HL-60 (cell line): ENCODE measurements at regions not wholly inside any gene's neighbourhood (a gene's known extent, or its start where the extent isn't known, plus 50 kb on each side); places are given as distances from the start of the nearest gene placed in this dataset.

Experiments
- DNase-seq, 2 experiments: peaks; one replicate each; pipeline ENCODE4 v3.0.0-alpha.2; 2010 to 2020; ENCODE audit warnings: low read depth in 1 of 2, low spot score in 1 of 2
- H3K27ac ChIP-seq: fragments of 250-450 bp; sonication (Bioruptor Pico); replicated peaks from 2 replicates; pipeline ENCODE4 v1.5.1; 2020; ENCODE audit warnings: mild to moderate bottlenecking, moderate library complexity
- H3K27me3 ChIP-seq: fragments of 250-450 bp; sonication (Bioruptor Pico); 2 replicates; pipeline ENCODE4 v1.5.1; 2021; ENCODE audit warnings: mild to moderate bottlenecking, moderate library complexity; ENCODE audit not compliant: insufficient read depth, poor library complexity, severe bottlenecking
- H3K4me3 ChIP-seq: replicated peaks from 2 replicates; pipeline ENCODE4 v1.5.1; 2011; ENCODE audit warnings: mild to moderate bottlenecking, control low read depth, low read length; ENCODE audit not compliant: insufficient read depth
- GABPA ChIP-seq: IDR thresholded peaks from 2 replicates; pipeline ENCODE4 v1.6.1; 2012; ENCODE audit warnings: low read depth
- POLR2AphosphoS5 ChIP-seq: IDR thresholded peaks from 2 replicates; pipeline ENCODE4 v1.6.1; 2012; ENCODE audit warnings: low read depth
- REST ChIP-seq: IDR thresholded peaks from 2 replicates; pipeline ENCODE4 v1.6.1; 2012; ENCODE audit warnings: low read depth; ENCODE audit not compliant: insufficient replicate concordance
- SPI1 ChIP-seq: IDR thresholded peaks from 2 replicates; pipeline ENCODE4 v1.6.1; 2012; ENCODE audit warnings: low read depth, mild to moderate bottlenecking, borderline replicate concordance
- TF ChIP-seq, protein P1 (sequence below): IDR thresholded peaks from one replicate; pipeline ENCODE4 v1.5.1; 2011; ENCODE audit warnings: low read length, control low read depth, inconsistent platforms; ENCODE audit not compliant: insufficient read depth

GRCh38 chr10:33123680-33124079 lies 165.7 kb upstream of the ITGB1 start:
- DNase-seq, result no peak
- no peak overlapping the region for H3K4me3 ChIP-seq
- no peaks in the 10 kb centered on the region for H3K27me3 ChIP-seq
- no peak for TF ChIP-seq POLR2AphosphoS5
- no peak for TF ChIP-seq REST
- no peak for TF ChIP-seq SPI1
- TF ChIP-seq GABPA, result no peak
- TF ChIP-seq, protein P1, sequence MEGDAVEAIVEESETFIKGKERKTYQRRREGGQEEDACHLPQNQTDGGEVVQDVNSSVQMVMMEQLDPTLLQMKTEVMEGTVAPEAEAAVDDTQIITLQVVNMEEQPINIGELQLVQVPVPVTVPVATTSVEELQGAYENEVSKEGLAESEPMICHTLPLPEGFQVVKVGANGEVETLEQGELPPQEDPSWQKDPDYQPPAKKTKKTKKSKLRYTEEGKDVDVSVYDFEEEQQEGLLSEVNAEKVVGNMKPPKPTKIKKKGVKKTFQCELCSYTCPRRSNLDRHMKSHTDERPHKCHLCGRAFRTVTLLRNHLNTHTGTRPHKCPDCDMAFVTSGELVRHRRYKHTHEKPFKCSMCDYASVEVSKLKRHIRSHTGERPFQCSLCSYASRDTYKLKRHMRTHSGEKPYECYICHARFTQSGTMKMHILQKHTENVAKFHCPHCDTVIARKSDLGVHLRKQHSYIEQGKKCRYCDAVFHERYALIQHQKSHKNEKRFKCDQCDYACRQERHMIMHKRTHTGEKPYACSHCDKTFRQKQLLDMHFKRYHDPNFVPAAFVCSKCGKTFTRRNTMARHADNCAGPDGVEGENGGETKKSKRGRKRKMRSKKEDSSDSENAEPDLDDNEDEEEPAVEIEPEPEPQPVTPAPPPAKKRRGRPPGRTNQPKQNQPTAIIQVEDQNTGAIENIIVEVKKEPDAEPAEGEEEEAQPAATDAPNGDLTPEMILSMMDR, result no peak
- no peak overlapping the region for H3K27ac ChIP-seq

- Histone ChIP-seq H3K27ac (no peak overlapping the region), H3K27me3 (no peaks in the 10 kb centered on the region), H3K4me3 (no peak overlapping the region)
- no peak for DNase-seq
- TF ChIP-seq GABPA (no peak), SPI1 (no peak), REST (no peak), POLR2AphosphoS5 (no peak)
- TF ChIP-seq, protein P1, result no peak
Observed at GRCh38 chr10:33122014-33122809, 164.2 kb upstream of the ITGB1 start.

- no peak overlapping the region for H3K27ac ChIP-seq
- no peak for TF ChIP-seq SPI1
- TF ChIP-seq, protein P1, result no peak
- no peak for TF ChIP-seq REST
- TF ChIP-seq POLR2AphosphoS5, result no peak
- TF ChIP-seq GABPA, result no peak
- H3K4me3 ChIP-seq, result no peak overlapping the region
- no peaks in the 10 kb centered on the region for H3K27me3 ChIP-seq
- DNase-seq, result no peak
Observed at GRCh38 chr10:33120700-33121099, 162.7 kb upstream of the ITGB1 start.
